ENCODE measurements at regions not wholly inside any gene's neighbourhood (a gene's known extent, or its start where the extent isn't known, plus 50 kb on each side); places are given as distances from the start of the nearest gene placed in this dataset.

GRCh38 chr12:91900971-91901370 is 244.7 kb downstream of the BTG1 start:
- TF ChIP-seq CTCF (IDR thresholded peaks at IDR 0.05): no peak
- no peak for TF ChIP-seq POLR2A (IDR thresholded peaks at IDR 0.05)
